ENCODE measurements at regions not wholly inside any gene's neighbourhood (a gene's known extent, or its start where the extent isn't known, plus 50 kb on each side); places are given as distances from the start of the nearest gene placed in this dataset.

DNA sequence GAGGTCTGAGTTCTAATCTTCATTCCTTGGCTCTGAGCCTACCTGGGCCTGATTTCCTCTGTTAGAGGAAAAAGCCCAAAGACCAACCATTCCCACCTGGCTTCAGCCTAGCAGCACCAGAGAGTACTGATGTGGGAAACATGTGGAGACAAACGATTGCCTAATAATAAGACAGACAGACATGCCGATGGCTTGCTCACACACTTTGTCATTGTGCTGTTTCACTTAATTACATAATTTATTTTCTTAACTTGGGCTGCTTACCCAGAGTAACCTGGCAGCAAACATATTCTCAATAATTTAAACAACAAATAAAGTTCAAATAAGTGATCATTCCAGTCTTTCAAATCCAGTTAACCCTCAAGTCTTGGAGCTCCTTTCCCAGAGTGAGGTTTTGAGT, 83.4 kb downstream of the MAF start:
- H3K27ac Mint-ChIP-seq: no peak overlapping the region
- CTCF ChIA-PET: no interaction called here
- H3K4me1 Mint-ChIP-seq (ENCODE audit: low read depth): peaks cover 6% of the 10 kb centered on the region

DNA sequence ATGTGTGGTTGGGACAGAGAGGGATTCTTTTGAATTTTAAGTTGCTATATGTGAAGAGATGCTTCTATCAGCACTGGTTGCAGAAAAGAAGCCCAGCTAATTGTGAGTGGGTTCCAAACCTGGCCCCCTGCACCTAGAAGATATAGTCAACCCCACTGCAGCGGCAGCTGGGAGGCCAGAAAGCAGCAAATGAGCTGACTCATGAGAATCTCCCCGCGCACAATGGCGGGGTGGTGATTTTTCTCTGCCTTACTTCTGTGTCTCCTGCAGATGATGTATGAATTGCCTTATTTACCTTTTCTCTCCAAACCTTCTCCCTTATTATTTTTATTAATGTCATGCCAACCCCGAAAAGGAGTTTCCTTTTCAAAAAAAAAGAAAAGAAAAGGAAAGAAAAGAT, 89.7 kb downstream of the MAF start:
- Mint-ChIP-seq H3K9me3 (no peaks in the 10 kb centered on the region), H3K4me3 (no peak overlapping the region), H3K36me3 (no peaks in the 10 kb centered on the region), H3K4me1 (ENCODE audit: low read depth) (no peaks in the 10 kb centered on the region), H3K27ac (no peak overlapping the region), H3K27me3 (peaks cover 4% of the 10 kb centered on the region)
- intact Hi-C loops (cut with micrococcal nuclease): loop anchor here (10.0 kb wide), 1 partner anchor 1624 kb away; no protein-coding TSS in a partner anchor
- no peak for DNase-seq
- ChIA-PET POLR2A (no interaction called here), CTCF (no interaction called here)

More for the DNA sequence above, 83.4 kb downstream of the MAF start:
- H3K4me3 Mint-ChIP-seq: no peak overlapping the region
- POLR2A ChIA-PET: no interaction called here
- intact Hi-C loops (cut with micrococcal nuclease): loop anchor here (10.0 kb wide), 1 partner anchor 1618 kb away; no protein-coding TSS in a partner anchor
- DNase-seq: no peak
- no peaks in the 10 kb centered on the region for H3K36me3 Mint-ChIP-seq
- peaks cover 22% of the 10 kb centered on the region for H3K27me3 Mint-ChIP-seq
- no peaks in the 10 kb centered on the region for H3K9me3 Mint-ChIP-seq

DNA sequence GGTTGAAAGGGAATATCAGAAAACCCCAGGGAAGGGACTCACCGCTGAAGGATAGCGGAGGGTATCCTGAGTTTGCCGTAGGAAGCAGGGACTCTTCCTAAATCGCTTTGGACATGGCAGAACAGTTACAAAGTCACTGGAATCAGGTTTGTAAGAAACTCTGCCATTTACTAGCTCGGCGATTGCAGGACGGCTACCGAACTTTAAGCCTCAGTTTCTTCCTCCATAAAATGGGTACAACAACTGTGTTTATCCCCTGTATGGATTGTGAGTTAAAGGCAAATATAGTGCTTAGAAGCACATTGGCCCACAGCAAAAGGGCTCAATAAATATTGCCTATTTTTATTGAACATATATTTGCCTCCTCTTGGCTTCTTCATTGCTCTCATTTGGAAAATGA, 90.6 kb downstream of the MAF start:
- peaks cover 4% of the 10 kb centered on the region for H3K27me3 Mint-ChIP-seq
- H3K4me3 Mint-ChIP-seq: no peak overlapping the region
- no peaks in the 10 kb centered on the region for H3K9me3 Mint-ChIP-seq
- no peak overlapping the region for H3K27ac Mint-ChIP-seq
- no peaks in the 10 kb centered on the region for H3K36me3 Mint-ChIP-seq
- ChIA-PET CTCF (no interaction called here), POLR2A (no interaction called here)
- no peak for DNase-seq
- no peaks in the 10 kb centered on the region for H3K4me1 Mint-ChIP-seq (ENCODE audit: low read depth)
- intact Hi-C loops (cut with micrococcal nuclease): loop anchor here (10.0 kb wide), 1 partner anchor 1625 kb away; no protein-coding TSS in a partner anchor

DNA sequence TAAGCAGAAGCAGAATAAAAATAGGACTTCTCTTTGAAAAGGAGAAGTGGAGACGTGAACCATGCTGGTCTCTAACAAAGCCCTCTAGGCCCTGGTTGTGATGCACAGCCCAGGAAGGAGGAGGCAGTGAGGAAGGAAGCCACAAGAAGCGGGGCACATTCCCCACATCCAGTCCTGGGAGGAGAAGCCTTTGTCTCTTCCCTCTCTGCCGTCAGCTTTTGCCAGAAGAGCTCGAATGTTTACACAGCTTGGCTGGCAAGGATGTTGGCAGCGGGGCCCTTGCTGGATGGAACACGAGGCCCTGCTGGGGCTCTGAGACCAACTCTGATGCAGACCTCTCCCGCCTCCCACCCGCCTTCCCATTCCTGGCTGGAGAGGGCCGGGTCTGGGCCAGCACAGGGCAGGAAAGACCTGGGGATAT, 91.3 kb downstream of the MAF start:
- CTCF ChIA-PET: no interaction called here
- no peaks in the 10 kb centered on the region for H3K4me1 Mint-ChIP-seq (ENCODE audit: low read depth)

DNA sequence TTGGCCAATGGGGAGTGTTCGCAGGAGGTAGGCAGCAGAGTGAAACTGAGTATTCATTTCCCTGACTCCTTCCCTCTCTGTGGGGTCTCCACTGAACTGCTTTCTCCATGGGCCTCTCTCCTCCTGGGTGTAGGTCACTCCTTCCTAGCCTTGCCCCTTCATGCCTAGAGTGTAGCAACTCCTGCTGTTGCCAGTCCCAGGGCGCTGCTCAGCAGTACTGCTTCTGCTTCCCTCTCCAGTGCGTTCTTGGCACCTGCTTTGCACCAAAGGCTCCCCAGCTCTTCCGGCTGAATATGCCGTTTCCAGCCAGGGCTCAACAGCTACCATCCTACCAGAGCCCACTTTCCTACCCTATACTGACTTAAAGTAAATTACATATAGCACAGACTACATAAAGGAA, 92.2 kb downstream of the MAF start:
- no peaks in the 10 kb centered on the region for H3K9me3 Mint-ChIP-seq
- intact Hi-C loops (cut with micrococcal nuclease): no loop called here
- no peak overlapping the region for H3K27ac Mint-ChIP-seq
- ChIA-PET CTCF (no interaction called here), POLR2A (no interaction called here)
- no peak for DNase-seq
- H3K27me3 Mint-ChIP-seq: peaks cover 4% of the 10 kb centered on the region
- no peaks in the 10 kb centered on the region for H3K4me1 Mint-ChIP-seq (ENCODE audit: low read depth)
- no peaks in the 10 kb centered on the region for H3K36me3 Mint-ChIP-seq
- no peak overlapping the region for H3K4me3 Mint-ChIP-seq

More for the DNA sequence above, 91.3 kb downstream of the MAF start:
- H3K27ac Mint-ChIP-seq: no peak overlapping the region
- no peaks in the 10 kb centered on the region for H3K9me3 Mint-ChIP-seq
- POLR2A ChIA-PET: no interaction called here
- H3K4me3 Mint-ChIP-seq: no peak overlapping the region
- peaks cover 4% of the 10 kb centered on the region for H3K27me3 Mint-ChIP-seq
- intact Hi-C loops (cut with micrococcal nuclease): no loop called here
- no peak for DNase-seq
- no peaks in the 10 kb centered on the region for H3K36me3 Mint-ChIP-seq

DNA sequence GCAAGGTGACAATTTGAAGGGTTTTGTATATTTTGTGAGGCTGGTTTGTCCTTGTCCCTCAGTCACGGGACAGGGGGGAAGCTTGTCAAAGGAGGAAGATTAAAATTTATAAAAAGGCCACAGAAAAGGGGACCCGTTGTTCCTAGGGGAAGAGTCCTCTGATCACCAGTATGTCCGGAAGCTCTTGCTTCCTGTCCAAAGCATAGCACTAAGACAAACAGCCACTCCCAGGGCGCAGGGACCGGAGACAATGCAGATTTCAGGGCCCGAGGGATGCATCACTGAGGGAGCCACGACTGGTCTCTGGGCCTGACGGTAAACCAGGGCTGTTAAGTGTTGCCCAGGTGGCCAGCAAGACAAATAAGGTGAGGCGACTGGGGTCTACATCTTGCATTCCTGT, 95.2 kb downstream of the MAF start:
- Mint-ChIP-seq H3K4me3 (no peak overlapping the region), H3K9me3 (no peaks in the 10 kb centered on the region), H3K36me3 (no peaks in the 10 kb centered on the region), H3K27ac (no peak overlapping the region), H3K27me3 (no peaks in the 10 kb centered on the region), H3K4me1 (ENCODE audit: low read depth) (no peaks in the 10 kb centered on the region)
- DNase-seq: no peak
- ChIA-PET CTCF (interaction anchor here (0.5 kb wide), 1 partner anchor 816 kb away, joined by 3 read pairs; no protein-coding TSS in a partner anchor), POLR2A (no interaction called here)
- intact Hi-C loops (cut with micrococcal nuclease): no loop called here

DNA sequence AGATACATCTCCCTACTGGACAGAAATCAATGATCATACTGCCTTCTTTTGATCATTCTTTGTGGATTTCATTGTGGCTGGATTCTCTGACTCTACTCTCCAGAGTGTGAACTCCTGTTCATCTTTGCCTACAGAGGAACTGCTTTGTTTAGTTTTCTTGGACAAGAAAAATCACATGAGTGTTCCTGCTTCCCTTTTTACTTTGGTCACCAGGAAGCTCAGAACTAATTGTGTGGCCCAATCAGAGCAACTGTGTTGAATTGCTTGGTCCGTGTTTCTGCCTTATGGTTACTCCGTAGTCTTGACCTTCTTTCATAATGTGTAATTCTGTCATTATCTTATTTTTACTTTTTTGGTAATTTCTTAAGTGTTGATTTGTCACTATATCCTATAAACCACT, 97.0 kb downstream of the MAF start:
- DNase-seq: no peak
- intact Hi-C loops (cut with micrococcal nuclease): no loop called here
- Mint-ChIP-seq H3K4me1 (ENCODE audit: low read depth) (no peaks in the 10 kb centered on the region), H3K36me3 (no peaks in the 10 kb centered on the region), H3K27ac (no peak overlapping the region), H3K4me3 (no peak overlapping the region), H3K27me3 (no peaks in the 10 kb centered on the region), H3K9me3 (peaks cover 6% of the 10 kb centered on the region)
- POLR2A ChIA-PET: no interaction called here
- CTCF ChIA-PET: interaction anchor here (1.2 kb wide), 1 partner anchor 233 kb away, joined by 3 read pairs; no protein-coding TSS in a partner anchor

DNA sequence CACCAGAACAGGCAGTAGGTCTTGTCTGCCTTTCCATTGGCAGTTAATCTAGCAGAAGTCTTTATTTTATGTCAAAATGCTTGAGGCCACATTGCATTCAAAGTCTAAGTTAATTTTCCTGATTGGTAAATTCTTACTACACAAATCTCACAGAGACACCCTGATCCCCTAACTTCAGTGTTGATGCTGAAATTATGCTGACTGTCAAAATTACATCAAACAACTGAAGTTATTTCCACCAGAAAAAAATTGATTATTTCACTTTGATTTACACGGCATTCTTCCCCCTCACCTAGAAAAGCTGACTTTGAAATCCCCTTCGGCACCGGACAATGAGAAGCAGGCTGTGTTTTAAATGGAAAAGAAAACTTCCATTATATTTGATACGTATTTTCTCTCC, 99.1 kb downstream of the MAF start:
- ChIA-PET CTCF (no interaction called here), POLR2A (no interaction called here)
- intact Hi-C loops (cut with micrococcal nuclease): no loop called here
- Mint-ChIP-seq H3K9me3 (peaks cover 6% of the 10 kb centered on the region), H3K36me3 (no peaks in the 10 kb centered on the region), H3K4me3 (no peak overlapping the region), H3K4me1 (ENCODE audit: low read depth) (peaks cover 5% of the 10 kb centered on the region), H3K27me3 (no peaks in the 10 kb centered on the region), H3K27ac (no peak overlapping the region)
- no peak for DNase-seq

DNA sequence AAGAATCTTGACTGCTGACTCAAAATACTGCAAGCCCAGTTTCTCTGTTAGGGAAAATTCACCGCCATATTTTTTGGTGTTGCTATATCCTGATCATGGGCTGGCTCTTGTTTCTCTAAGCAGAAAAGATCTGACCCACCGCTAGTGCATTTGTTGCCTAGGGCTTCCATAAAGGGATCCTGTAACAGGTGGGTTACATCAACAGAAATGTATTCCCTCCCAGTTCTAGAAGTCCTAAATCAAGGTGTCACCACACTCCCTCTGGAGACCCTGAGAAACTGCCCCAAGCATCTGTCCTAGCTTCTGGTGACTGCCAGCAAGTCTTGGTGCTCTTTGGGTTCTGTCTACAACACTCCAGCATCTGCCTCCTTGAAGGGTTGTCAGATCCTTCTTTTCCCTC, 99.7 kb downstream of the MAF start:
- intact Hi-C loops (cut with micrococcal nuclease): no loop called here
- ChIA-PET POLR2A (no interaction called here), CTCF (no interaction called here)
- no peaks in the 10 kb centered on the region for H3K27me3 Mint-ChIP-seq
- H3K4me1 Mint-ChIP-seq (ENCODE audit: low read depth): peaks cover 5% of the 10 kb centered on the region
- H3K36me3 Mint-ChIP-seq: no peaks in the 10 kb centered on the region
- no peak for DNase-seq
- H3K9me3 Mint-ChIP-seq: peaks cover 6% of the 10 kb centered on the region
- H3K4me3 Mint-ChIP-seq: no peak overlapping the region
- H3K27ac Mint-ChIP-seq: no peak overlapping the region

DNA sequence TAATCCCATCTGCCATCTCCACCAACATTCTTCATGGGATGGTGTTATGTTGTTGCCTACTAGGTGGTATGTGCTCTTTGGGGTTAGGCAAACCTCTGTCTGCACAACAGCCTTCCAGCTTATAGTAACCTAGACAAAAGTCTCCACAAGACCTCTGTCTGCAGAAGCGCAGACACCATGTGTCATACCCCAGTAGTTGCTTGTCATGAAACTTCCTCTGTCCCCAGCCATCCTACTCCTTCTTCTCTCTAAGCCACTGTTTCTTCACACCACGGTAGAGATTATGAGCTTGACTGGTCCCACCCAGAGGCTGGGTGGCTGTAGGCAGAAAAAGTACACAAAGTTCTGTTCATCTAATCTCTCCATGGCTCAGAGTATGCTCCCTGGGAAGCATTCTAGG, 100.3 kb downstream of the MAF start:
- H3K27ac Mint-ChIP-seq: no peak overlapping the region
- ChIA-PET POLR2A (no interaction called here), CTCF (no interaction called here)
- DNase-seq: no peak
- no peaks in the 10 kb centered on the region for H3K36me3 Mint-ChIP-seq
- no peak overlapping the region for H3K4me3 Mint-ChIP-seq
- intact Hi-C loops (cut with micrococcal nuclease): no loop called here
- H3K4me1 Mint-ChIP-seq (ENCODE audit: low read depth): peaks cover 5% of the 10 kb centered on the region
- H3K27me3 Mint-ChIP-seq: no peaks in the 10 kb centered on the region
- H3K9me3 Mint-ChIP-seq: peaks cover 6% of the 10 kb centered on the region

DNA sequence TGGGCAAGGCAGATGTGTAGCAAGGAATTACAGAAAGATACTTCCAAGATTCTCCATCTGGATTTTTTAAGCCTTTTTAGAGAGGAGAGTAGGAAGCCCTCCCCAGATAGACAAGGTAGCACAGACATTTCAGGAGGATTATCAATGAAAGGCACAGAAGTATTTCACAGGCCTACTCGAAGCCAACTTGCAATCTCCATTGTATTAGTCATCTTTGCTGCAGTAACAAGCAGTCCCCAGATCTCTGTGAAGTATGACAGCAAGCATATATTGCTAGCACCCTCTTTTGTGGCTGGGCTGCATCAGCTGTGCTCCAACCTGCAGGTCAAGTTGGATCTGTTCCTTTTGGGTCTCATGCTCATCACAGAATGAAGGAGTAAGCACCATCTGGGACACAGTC, 101.6 kb downstream of the MAF start:
- Mint-ChIP-seq H3K27ac (no peak overlapping the region), H3K4me3 (no peak overlapping the region), H3K4me1 (ENCODE audit: low read depth) (peaks cover 5% of the 10 kb centered on the region), H3K36me3 (no peaks in the 10 kb centered on the region), H3K9me3 (peaks cover 6% of the 10 kb centered on the region), H3K27me3 (no peaks in the 10 kb centered on the region)
- ChIA-PET CTCF (no interaction called here), POLR2A (no interaction called here)
- intact Hi-C loops (cut with micrococcal nuclease): no loop called here
- DNase-seq: no peak

DNA sequence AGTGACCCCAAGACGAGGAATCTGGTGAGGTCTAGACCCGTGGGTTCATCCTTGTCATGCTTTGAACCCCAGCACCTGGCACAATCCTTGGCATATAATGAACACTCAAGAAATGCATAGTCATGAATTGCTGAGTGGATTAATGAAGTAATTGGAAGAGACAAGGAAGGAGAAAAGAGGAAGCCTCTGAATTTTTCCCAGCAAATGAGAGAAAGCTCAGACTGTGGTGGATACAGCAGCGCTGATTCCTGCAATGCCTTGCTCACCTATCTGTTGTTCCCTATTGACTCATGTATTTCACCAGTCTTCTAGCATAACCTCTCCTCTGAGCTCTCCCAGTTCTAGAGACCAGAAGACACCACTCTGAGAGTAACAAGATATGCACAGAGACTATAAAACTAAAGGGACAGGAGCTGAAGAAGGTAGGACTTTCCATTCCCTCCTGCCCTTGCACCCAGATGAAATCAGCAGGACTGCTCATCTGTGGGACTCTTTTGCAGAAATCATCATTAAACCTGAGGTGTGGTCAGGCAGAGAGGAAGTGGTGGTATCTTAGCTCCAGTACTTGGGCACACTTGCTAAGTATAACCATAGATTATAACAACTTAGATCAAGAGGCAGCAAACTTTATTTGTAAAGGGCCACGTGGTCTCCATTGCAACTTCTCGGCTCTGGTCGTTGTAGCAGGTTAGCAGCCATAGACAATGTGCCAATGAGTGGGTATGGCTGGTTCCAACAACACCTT, 102.8 kb downstream of the MAF start:
- intact Hi-C loops (cut with micrococcal nuclease): no loop called here
- ChIA-PET POLR2A (no interaction called here), CTCF (no interaction called here)
- Mint-ChIP-seq H3K4me3 (no peak overlapping the region), H3K4me1 (ENCODE audit: low read depth) (peaks cover 5% of the 10 kb centered on the region), H3K9me3 (peaks cover 6% of the 10 kb centered on the region), H3K36me3 (no peaks in the 10 kb centered on the region), H3K27ac (no peak overlapping the region), H3K27me3 (no peaks in the 10 kb centered on the region)
- no peak for DNase-seq

DNA sequence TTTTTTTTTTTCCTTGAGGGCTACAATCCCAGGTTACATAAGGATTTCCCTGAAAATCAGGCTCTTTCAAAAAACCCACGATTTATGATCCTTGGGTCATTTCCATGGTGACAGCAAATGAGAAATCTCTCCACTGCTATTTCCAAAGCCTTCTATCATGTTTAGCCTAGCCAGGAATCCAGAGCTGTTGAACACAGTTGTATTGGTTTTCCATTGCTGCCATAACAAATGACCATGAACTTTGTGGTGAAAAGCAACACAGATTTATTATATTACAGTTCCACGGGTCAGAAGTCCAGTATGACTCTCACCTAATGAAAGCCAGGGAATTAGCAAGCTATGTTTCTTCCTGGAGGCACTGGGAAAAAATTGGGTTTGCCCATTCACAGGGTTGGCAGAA, 106.6 kb downstream of the MAF start:
- H3K27ac Mint-ChIP-seq: no peak overlapping the region
- no peaks in the 10 kb centered on the region for H3K36me3 Mint-ChIP-seq
- no peaks in the 10 kb centered on the region for H3K27me3 Mint-ChIP-seq
- ChIA-PET CTCF (interaction anchor here (0.6 to 0.7 kb wide), 2 partner anchors 21 to 594 kb away, joined by 3 to 4 read pairs; no protein-coding TSS in a partner anchor), POLR2A (no interaction called here)
- H3K4me3 Mint-ChIP-seq: no peak overlapping the region
- intact Hi-C loops (cut with micrococcal nuclease): no loop called here
- H3K9me3 Mint-ChIP-seq: peaks cover 2% of the 10 kb centered on the region
- H3K4me1 Mint-ChIP-seq (ENCODE audit: low read depth): peaks cover 5% of the 10 kb centered on the region
- no peak for DNase-seq

Measured in activated CD4-positive, alpha-beta memory T cell treated with anti-CD3 and anti-CD28 coated beads for 36 hours (primary cell).